Uterus (tissue), 3 donors: ENCODE measurements at regions not wholly inside any gene's neighbourhood (a gene's known extent, or its start where the extent isn't known, plus 50 kb on each side); places are given as distances from the start of the nearest gene placed in this dataset.

ENCODE experiments used
- DNase-seq, 2 donors: peaks; one replicate each; pipeline ENCODE4 v3.0.0-alpha.2; 2019 to 2020
- H3K27ac ChIP-seq, 2 donors: fragments of 200-600 bp; sonication (generic); 1 replicate in 1 of 2; 2 replicates in 1 of 2; pipeline ENCODE4 v1.5.1; 2016 to 2018
- H3K27me3 ChIP-seq, 2 donors: fragments of 200-600 bp; sonication (generic); one replicate each; pipeline ENCODE4 v1.5.1; 2018 to 2019; ENCODE audit warnings: control low read depth in 1 of 2
- H3K36me3 ChIP-seq, 2 donors: fragments of 200-600 bp; sonication (generic); one replicate each; pipeline ENCODE4 v1.5.1; 2019; ENCODE audit warnings: control low read depth in 1 of 2
- H3K4me1 ChIP-seq, 2 donors: fragments of 200-600 bp; sonication (generic); one replicate each; pipeline ENCODE4 v1.5.1; 2018 to 2019; ENCODE audit warnings: control low read depth in 1 of 2
- H3K4me3 ChIP-seq, 2 donors: fragments of 200-600 bp; sonication (generic); 1 replicate in 1 of 2; 2 replicates in 1 of 2; pipeline ENCODE4 v1.5.1; 2018 to 2019; ENCODE audit warnings: mild to moderate bottlenecking in 1 of 2
- H3K9me3 ChIP-seq, 2 donors: fragments of 200-600 bp; sonication (generic); one replicate each; pipeline ENCODE4 v1.5.1; 2019; ENCODE audit warnings: control low read depth in 1 of 2
- POLR2A ChIP-seq, 2 donors: fragments of 450-650 bp; IDR thresholded peaks; one replicate each; pipeline ENCODE4 v1.6.1; 2016; ENCODE audit warnings: antibody characterized with exemption in 2 of 2, mild to moderate bottlenecking in 1 of 2, moderate library complexity in 1 of 2
- intact Hi-C: fragments of 100-400 bp; cut with DNase I; formaldehyde crosslinking; loops from one replicate; pipeline ENCODE4 v1.15.1; 2023; ENCODE audit warnings: low total_unique reads
- TF ChIP-seq, protein P1 (sequence below), 4 experiments: fragments of 200-600 bp in 2 of 4; fragments of 450-650 bp in 2 of 4; sonication (generic) in 2 of 4; IDR thresholded peaks; one replicate each; pipeline ENCODE4 v1.5.1; 2016 to 2019; ENCODE audit warnings: antibody characterized with exemption in 4 of 4, mild to moderate bottlenecking in 2 of 4, moderate library complexity in 1 of 4
- donor health status: DM: yes; HTN: yes; CAD: no.

DNA sequence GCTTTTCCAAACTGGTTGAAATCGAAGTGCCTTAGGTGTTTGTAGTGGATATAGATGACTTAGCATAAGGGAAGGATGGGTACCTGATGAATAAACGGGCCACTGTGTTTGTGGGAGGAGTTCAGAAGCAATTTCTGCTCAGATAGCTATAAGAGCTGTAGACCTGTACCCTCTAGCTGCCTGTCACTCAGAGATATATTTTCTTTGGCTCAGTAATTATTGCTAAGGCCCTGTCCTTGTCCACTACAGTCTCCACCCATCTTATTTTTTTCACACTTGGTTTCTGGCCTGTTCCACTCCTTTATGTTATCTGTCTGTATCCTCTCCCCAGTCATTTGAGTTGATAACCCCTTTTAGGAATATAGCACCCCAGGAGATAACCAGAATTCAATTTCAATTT is 74.8 kb upstream of the RMST start:
- Histone ChIP-seq H3K27me3 (no peaks in the 10 kb centered on the region), H3K36me3 (no peaks in the 10 kb centered on the region), H3K4me3 (no peak overlapping the region), H3K27ac (no peak overlapping the region), H3K9me3 (no peaks in the 10 kb centered on the region), H3K4me1 (no peaks in the 10 kb centered on the region)
- intact Hi-C loops, result no loop called here
- DNase-seq, result no peak
- no peak for TF ChIP-seq POLR2A (IDR thresholded peaks at IDR 0.05)
- TF ChIP-seq, protein P1, sequence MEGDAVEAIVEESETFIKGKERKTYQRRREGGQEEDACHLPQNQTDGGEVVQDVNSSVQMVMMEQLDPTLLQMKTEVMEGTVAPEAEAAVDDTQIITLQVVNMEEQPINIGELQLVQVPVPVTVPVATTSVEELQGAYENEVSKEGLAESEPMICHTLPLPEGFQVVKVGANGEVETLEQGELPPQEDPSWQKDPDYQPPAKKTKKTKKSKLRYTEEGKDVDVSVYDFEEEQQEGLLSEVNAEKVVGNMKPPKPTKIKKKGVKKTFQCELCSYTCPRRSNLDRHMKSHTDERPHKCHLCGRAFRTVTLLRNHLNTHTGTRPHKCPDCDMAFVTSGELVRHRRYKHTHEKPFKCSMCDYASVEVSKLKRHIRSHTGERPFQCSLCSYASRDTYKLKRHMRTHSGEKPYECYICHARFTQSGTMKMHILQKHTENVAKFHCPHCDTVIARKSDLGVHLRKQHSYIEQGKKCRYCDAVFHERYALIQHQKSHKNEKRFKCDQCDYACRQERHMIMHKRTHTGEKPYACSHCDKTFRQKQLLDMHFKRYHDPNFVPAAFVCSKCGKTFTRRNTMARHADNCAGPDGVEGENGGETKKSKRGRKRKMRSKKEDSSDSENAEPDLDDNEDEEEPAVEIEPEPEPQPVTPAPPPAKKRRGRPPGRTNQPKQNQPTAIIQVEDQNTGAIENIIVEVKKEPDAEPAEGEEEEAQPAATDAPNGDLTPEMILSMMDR (IDR thresholded peaks at IDR 0.05), result no peak

DNA sequence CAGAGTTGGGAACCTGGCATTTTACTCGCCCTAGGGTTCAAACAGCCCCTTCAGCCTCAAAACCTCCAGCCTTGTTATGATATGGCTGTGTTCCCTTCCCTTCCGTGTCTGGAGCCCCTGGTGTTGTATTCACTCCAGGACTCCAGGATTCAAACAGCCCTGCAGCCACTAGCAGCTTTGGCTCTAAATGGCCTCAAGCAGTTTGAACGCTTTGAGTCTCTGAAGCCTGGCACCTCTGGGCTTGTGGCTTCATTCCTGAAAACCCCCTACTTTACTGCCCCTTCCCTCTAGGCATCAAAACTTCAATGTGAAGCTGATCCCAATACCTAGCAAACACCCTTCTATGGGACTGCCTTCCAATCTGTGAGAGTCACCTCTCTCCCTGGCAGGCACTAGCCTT is 67.9 kb upstream of the RMST start:
- no peak for TF ChIP-seq POLR2A (IDR thresholded peaks at IDR 0.05)
- TF ChIP-seq, protein P1 (IDR thresholded peaks at IDR 0.05), result no peak
- DNase-seq, result no peak
- Histone ChIP-seq H3K4me3 (no peak overlapping the region), H3K36me3 (no peaks in the 10 kb centered on the region), H3K27me3 (no peaks in the 10 kb centered on the region), H3K4me1 (no peaks in the 10 kb centered on the region), H3K27ac (no peak overlapping the region), H3K9me3 (no peaks in the 10 kb centered on the region)
- intact Hi-C loops, result no loop called here

DNA sequence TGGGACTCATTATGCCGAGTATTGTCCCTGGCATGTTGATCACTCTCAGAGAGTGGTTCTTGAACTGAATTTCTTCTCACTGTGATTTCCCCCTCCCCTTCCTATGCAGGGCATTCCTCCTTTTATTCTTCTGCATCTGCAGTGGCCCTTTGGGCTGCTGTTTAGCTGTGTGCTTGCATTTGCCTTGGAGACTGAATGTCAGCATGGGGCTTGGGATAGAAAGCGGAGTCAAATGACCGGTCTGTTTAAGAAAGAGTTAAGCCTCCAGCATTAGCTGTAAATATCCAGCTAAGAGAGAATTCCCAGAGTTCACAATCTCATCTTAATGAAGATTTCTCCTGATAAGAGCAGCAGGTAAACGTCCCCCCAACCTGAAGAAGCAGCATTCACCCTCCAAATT is 65.6 kb upstream of the RMST start:
- intact Hi-C loops, result no loop called here
- DNase-seq, result no peak
- Histone ChIP-seq H3K9me3 (no peaks in the 10 kb centered on the region), H3K27me3 (no peaks in the 10 kb centered on the region), H3K27ac (no peak overlapping the region), H3K4me3 (no peak overlapping the region), H3K4me1 (no peaks in the 10 kb centered on the region), H3K36me3 (no peaks in the 10 kb centered on the region)
- TF ChIP-seq POLR2A (IDR thresholded peaks at IDR 0.05), result no peak
- TF ChIP-seq, protein P1 (IDR thresholded peaks at IDR 0.05), result no peak

DNA sequence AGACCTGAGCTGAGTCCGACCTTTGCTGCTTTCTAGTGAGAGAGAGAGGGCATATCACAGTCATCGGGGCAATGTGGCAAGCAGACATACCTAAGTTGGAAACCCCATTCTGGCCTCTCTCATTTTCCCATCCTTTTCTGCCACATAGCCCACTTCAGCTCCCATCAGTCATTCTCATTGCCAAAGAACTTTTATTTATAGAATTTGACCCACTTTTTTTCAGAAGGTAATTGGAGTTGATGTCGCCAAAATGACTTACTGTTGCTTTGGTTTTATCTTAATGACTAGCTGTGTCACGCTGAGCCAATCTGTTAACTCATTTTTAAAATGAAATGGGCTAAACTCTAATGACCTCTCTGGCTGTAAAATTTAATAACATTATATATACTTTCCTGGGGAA is 63.9 kb upstream of the RMST start:
- TF ChIP-seq POLR2A (IDR thresholded peaks at IDR 0.05), result no peak
- TF ChIP-seq, protein P1 (IDR thresholded peaks at IDR 0.05), result no peak
- no peaks in the 10 kb centered on the region for H3K27me3 ChIP-seq
- no peaks in the 10 kb centered on the region for H3K4me1 ChIP-seq
- H3K36me3 ChIP-seq, result no peaks in the 10 kb centered on the region
- no peak overlapping the region for H3K27ac ChIP-seq
- no peak for DNase-seq
- no peaks in the 10 kb centered on the region for H3K9me3 ChIP-seq
- intact Hi-C loops, result no loop called here
- H3K4me3 ChIP-seq, result no peak overlapping the region

DNA sequence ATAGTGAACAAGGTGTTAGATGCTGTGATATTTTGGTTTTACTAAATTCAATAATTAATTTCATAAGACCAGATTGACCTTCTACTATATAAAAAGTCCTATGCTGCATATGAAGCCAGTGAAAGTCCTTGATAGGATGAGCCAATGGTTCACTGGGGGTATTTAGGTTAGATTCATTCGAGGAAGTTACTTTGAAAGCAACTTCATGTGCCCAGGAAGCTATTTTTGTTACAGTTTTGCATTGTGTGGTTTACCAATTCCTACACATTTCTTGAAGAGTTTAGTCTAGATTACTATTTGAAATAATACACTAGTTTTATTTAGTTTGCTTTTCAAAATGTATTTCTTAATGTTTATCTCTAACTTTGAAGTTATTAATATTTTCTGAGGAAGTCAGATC is 58.5 kb upstream of the RMST start:
- H3K27ac ChIP-seq, result no peak overlapping the region
- no peaks in the 10 kb centered on the region for H3K36me3 ChIP-seq
- DNase-seq, result no peak
- H3K27me3 ChIP-seq, result no peaks in the 10 kb centered on the region
- no peak overlapping the region for H3K4me3 ChIP-seq
- H3K4me1 ChIP-seq, result no peaks in the 10 kb centered on the region
- intact Hi-C loops, result no loop called here
- no peaks in the 10 kb centered on the region for H3K9me3 ChIP-seq
- TF ChIP-seq, protein P1 (IDR thresholded peaks at IDR 0.05), result no peak
- no peak for TF ChIP-seq POLR2A (IDR thresholded peaks at IDR 0.05)
